ENCODE measurements at regions not wholly inside any gene's neighbourhood (a gene's known extent, or its start where the extent isn't known, plus 50 kb on each side); places are given as distances from the start of the nearest gene placed in this dataset.
A peak's percentile ranks its signal among the peaks of the same experiment; 100 is the strongest.

DNA sequence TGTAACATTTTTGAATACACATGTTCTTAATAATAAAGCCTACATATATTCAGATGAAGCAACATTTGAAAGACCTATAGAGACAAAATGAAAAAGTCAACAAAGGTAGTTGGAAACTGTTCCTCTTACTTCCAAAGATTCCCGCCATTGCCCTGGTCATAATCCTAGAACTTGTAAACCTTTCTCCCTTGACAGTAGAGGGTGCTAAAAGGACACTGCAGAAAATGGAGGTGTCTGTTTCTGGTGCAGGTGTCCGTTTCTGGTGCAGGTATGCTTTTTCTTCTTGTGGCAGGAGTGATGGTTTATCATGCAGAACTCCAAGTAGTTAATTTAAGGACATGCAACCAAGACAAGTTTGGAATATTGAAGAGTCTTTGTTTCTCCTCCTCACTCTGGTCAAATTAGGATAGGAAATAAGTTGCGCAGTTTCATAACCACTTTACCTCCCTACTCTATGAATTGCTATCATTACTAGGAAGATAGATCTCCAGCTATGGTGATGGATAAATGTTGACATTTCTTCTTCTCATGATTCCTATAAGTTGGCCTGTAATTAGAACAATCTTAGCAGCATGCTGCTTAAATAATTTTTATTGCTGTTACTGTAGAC is 56.0 kb upstream of the FAM174A start:
- DNase-seq (ENCODE audit: extremely low read depth, low read depth, low spot score): peak; percentile 5

DNA sequence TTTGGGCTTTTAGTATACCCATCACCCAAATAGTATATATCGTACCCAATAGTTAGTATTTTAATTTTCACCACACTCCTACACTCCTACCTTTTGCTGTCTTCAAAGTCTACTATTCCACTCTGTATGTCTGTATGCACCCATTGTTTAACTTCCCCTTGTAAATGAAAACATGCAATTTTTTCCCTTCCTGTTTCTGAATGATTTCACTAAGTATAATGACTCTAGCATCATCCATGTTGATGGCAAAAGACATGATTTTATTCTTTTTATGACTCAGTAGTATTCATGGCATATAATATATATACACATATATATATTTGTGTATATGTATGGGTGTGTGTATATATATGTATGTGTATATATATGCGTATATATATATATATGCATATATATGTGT is 63.1 kb upstream of the FAM174A start:
- no peak for DNase-seq (ENCODE audit: extremely low read depth, low read depth, low spot score)

DNA sequence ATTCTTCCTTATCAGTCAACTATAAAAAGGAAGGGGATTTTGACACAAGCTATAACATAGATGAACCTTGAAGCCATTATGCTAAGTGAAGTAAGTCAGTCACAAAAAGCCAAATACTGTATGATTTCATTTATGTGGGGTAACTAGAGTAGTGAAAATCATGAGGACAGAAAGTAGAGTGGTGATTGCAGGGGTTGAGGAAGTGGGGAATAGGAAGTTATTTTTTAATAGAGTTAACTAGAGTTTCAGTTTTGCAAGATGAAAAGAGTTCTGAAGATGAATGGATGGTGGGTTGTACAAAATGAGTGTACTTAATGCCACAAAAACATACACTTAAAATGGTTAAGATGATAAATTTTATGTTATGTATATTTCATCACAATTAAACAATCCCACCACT is 65.4 kb upstream of the FAM174A start:
- DNase-seq (ENCODE audit: extremely low read depth, low read depth, low spot score): no peak

DNA sequence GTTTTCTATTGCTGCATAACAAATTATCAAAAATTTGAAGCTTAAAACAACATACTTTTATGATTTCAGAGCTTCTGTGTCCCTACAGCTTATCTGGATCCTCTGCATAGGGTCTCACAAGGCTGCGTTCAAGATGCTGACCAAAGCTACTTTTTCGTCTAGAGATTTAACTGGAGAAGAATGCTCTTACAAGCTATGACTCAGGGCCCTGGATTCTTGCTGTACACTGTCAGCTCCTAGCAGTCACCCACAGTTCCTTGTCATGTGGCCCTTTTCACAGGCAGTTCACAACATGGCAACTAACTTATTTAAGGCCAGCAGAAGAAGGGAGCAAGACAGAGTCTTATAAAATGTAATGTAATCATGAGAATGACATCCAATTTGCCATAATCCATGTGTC is 70.8 kb upstream of the FAM174A start:
- no peak for DNase-seq (ENCODE audit: extremely low read depth, low read depth, low spot score)

DNA sequence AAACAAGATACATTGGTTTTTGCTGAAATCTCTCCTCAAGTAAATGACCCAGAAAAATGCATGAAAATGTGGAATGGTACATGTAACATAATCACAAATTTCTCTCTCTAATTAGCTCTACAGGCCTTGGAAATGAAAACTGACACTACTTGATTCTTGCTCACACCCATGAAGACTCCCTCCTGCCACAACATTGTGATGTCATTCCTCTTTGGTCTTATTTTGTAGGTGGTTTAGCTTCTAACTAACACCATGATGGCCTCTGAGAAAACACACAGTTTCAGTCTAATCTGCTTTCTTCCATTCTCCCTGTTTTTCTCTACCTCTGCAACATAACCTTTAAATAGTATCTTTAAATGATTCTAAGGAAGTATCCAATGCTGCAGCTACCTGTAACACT is 78.6 kb upstream of the FAM174A start:
- DNase-seq (ENCODE audit: extremely low read depth, low read depth, low spot score): no peak

DNA sequence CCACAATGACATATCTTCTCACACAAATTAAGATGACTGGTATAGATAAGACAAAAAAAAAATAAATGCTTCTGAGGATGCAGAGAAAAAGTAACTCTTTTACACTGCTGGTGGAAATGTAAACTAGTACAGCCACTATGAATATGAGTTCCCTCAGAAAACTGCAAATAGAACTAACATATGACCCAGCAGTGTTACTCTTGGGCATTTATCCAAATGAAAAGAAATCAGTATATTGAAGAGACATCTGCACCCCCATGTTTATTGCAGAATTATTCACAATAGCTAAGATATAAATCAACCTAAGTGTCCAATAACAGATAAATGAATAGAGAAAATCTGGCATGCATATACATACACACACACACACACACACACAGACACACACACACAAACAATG is 83.0 kb upstream of the FAM174A start:
- no peak for DNase-seq (ENCODE audit: extremely low read depth, low read depth, low spot score)

DNA sequence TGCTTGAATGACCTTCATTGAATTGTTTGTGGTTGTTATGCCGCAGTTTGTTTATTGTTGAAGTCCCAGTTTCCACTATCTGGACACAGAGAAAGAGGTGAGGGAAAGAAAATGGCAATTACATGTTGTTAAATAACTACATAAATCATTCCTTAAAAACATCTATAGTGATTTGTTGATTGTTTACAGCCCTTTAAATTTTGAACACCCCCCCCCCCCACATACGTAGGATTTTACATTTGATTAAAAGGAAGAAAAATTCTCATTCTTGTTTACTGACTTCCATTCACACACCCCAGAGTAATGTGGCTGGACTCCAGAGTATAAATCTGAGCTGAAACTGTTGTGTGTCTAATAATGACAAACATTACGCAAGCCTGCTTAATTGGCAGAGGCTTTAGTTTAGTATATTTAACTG is 87.1 kb upstream of the FAM174A start:
- DNase-seq (ENCODE audit: extremely low read depth, low read depth, low spot score): no peak

DNA sequence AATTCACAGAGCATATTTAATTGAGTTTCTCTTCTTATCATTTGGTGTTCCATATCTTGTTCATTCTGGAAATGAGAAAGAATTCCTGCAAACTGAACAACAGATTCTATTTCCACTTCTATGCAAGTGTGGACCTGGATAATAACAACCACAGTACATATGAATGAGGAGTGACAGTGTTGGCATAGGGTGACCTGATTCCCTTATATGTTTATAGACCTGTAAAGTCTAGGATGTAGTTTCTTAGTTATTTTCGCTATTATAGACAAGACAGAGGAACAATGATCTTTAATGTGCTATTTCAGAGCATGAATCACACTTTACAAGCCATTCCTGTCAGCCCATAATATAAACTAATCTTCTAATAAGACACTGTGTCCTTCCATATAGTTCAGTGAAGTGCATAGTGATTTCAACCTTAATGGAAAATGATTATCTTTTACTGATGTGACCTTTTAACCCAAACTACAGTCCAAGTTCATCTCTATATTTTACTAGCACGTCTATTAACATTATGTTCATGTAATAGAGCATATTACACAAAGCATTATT is 88.2 kb upstream of the FAM174A start:
- DNase-seq (ENCODE audit: extremely low read depth, low read depth, low spot score): no peak

DNA sequence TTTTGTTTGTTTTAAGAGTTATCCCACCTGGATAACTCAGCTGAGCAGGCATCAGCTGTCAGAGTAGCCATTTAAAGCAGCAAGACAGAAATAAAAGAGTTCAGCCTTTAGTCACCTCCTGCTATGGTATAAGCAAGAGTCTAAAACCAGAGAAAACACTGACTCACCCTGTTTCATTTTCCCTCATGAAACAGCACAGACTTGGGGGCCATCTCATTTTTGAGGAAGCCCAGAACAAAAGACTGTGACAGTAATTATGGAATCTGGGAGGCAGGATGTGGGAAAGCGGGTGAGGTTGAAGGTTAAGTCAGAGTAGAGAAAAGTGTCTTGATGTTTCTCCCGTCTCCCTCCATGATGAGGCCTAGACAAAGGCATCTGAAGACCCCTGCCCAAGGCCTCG is 90.2 kb upstream of the FAM174A start:
- no peak for DNase-seq (ENCODE audit: extremely low read depth, low read depth, low spot score)

DNA sequence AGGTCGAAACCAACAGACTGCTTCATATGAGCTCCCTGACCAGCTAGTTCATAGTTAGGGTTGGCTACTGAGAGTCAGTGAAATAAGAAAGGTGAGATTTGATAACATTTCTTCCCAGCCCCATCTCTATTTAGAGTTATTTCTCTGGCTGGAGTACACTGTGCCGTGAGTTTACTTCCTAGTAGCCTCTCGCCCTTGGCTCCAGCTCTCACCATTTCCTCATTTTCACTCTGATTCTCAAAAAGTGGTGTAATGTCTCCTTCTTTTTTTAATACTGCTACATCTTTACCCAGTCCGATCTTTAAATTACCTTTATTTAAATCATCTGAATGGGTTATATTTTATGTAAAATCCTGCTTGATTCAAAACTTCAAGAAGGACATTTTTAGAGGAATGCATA is 100.4 kb upstream of the FAM174A start:
- no peak for DNase-seq (ENCODE audit: extremely low read depth, low read depth, low spot score)

DNA sequence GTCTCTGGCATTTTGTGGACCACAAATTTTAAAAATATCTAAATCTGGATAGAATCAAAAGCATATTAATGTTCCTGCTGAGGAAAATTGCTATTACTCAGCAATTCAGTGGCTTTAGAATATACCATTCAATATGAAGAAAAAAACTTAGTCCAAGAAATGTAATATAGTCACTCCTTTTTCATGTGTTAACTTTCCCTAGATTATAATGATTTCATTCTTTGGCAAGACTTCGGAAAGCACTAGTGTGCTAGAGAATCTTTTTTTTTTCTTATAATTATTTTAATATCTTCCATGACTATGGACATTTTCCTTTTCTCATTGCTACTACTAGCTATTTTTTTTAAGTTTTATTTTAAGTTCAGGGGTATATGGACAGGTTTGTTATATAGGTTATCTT is 102.4 kb upstream of the FAM174A start:
- no peak for DNase-seq (ENCODE audit: extremely low read depth, low read depth, low spot score)

DNA sequence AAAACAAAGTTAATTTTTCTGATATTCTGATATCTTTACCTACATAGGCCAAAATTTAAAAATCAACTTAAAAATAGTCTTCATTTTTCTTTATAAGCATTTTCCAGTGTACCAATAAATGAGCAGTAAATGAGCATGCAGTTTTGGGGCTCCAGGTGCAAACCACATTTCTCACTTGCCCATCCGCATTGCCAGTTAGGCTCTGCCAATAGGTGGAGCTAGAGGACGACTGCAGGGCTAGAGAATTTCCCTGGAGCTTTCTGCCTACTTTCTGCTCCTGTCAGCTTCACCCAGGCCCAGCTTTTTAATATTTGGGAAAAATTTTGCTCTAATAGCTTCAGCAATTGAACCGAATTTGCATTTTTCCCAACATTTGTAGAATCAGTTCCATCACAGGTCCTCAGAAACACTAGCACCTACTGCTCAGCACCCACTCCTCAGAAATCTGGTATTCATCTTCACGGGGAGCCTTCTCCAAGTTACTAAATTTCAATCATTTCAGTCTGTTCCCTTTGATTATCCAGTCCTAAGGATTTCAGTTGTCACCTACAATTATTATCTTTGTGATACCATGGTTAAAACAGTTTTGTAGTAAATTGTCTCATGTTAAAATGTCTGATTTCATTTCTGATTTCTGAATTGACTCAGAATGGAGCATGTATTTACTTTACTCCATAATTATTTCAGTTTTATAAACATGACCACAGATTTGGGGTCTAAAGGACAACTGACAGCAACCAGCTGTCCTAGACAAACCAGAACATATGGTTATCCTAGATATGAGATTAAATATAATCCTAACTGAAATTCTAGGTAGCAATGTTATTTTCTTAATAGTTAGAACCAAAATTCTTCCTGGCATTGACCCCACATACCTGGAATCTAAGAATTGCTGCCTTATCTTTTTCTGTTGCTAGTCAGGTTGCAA is 104.6 kb upstream of the FAM174A start:
- no peak for DNase-seq (ENCODE audit: extremely low read depth, low read depth, low spot score)

DNA sequence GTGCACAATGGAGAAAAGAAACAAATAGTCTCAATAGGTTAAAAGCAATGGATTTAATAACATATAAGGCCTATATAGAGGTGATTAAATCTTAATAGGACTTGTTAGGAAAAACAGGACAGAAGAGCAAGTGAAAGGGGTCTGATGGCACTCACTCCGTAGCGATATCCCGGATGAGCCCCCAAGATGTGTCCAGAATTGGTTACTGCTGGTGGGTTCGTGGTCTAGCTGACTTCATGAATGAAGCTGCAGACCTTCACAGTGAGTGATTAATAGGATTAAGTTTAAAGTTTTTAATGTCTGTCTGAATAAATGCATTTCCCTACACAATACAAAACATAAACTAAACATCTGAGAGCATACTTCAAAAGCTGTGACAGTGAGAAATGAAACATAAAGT is 110.4 kb upstream of the FAM174A start:
- no peak for DNase-seq (ENCODE audit: extremely low read depth, low read depth, low spot score)

DNA sequence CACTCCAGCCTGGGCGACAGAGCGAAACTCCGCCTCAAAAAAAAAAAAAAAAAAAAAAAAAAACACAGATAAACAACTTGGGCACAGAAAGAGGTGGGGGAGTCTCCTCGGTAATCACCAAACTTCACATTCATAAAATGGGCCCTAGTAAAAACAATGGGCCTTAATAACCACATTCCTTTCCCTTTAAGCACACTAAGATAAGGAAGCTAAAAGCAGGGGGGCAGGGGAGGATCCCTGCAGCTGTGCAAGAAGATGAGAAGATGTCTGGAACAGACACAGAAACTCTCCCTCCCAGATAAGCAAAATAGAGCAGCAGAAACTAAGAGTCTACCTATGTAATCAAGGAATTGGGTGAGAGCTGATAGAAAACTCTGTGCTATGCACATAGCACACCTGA is 111.2 kb upstream of the FAM174A start:
- DNase-seq (ENCODE audit: extremely low read depth, low read depth, low spot score): no peak

DNA sequence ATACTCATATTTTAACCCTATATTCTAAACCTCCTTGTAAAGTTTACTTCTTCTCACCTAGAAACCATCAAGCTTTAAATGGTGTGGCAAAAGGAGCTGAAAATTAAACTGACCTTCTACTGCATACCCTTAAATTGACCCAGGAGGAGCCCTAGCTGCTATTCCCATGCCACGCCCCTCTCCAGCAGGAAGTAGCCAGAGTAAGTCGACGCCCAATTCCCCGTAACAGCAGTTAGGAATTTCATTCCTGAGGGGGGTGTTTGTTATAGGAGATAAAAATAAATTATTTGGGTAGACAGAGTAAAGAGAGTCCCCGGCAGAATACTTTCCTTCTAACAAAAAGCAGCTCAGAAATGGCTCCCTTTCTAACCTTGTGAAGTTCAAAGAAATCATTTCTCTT is 111.8 kb upstream of the FAM174A start:
- DNase-seq (ENCODE audit: extremely low read depth, low read depth, low spot score): no peak

DNA sequence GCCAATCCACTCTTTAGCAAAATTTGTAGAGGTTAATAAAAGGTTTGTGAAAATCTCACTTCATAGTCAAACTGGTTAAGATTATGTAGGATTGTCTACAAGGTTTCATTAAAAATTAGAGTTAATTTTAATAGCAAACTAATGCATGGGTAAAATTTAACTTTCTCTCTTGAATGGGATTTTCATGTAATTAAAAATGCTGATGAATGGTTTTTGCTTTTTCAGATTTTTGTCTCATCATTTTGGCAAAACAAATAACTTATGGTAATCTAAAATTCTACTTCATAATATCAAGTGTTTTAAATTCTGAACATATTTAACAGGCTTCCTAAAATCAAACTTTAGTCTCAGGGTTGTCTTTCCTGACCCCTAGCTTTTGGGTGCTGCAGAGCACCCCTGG is 113.8 kb upstream of the FAM174A start:
- DNase-seq (ENCODE audit: extremely low read depth, low read depth, low spot score): no peak

DNA sequence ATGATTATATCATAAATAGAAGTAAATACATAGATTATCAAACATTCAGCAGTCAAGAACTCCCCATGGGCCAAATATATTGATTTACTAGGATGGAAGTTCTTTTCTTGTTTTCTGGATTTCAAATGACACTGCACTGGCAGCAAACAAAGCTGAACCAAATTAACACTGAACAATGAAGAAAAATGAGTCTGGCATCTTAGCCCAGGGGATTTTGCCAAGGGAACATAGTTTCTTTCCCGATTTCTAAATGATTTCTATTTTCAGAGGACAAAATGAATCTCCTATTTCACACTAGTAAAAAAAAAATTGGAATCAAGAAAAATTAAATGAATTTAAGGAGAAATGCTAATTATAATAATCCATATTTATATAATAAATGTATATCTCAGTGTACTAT is 116.9 kb upstream of the FAM174A start:
- DNase-seq (ENCODE audit: extremely low read depth, low read depth, low spot score): no peak

DNA sequence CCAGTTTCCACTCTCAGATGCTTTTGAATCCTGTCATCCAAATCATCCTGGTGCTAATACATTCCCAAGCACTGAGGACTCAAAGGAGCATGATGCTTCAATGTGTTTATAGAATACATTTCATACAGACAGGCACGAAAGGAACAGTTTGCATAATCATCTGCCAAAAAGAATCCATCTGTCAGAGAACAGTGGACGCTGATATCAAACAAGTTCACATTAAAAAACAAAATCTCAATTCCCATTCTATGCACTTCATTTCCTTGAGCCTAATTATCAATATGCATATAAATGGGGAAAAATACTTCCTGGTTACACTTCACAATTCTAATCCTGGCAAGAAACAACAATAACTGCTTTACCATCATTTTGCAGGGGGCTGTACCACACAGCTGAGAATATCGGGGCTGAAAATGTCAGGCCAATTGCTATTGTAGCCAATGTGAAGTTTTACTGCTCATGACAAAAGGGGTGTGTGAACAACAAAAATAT is 125.5 kb upstream of the FAM174A start:
- no peak for DNase-seq (ENCODE audit: extremely low read depth, low read depth, low spot score)

DNA sequence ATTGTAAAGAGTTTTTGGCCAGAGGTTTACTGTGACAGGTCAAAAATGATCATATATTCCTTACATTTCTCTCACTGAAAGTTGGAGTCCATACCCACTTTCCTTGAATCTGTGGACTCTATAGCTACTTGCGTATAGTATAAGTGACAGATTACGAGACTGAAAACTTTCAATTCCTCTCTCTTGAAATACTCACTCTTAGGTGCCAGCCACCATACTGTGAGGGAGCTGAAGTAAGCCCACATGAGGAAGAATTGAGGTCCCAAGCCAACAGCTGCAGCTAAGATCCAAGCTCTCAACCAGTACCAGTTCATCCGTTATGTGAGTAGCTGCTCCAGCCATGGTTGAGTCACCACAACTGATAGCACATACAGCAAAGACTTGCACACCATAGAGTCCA is 128.1 kb upstream of the FAM174A start:
- DNase-seq (ENCODE audit: extremely low read depth, low read depth, low spot score): no peak

DNA sequence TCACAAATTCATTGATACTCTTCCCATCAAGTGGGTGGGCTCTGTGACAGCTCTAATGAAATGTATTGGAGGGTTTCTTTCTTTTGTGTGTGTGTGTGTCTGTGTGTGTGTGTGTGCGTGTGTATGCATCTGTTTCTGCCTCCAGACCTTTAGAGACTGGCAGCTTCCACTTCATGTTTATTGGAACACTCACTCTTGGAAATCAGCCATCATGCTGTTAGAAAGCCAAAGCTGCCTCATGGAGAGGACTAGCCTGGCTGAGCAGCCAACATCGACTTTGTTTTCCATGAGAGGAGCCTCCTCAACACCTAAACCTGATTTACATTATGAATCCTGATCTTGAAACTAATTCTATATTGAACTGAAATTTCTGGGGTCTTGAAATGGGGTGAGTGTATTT is 128.5 kb upstream of the FAM174A start:
- DNase-seq (ENCODE audit: extremely low read depth, low read depth, low spot score): no peak

DNA sequence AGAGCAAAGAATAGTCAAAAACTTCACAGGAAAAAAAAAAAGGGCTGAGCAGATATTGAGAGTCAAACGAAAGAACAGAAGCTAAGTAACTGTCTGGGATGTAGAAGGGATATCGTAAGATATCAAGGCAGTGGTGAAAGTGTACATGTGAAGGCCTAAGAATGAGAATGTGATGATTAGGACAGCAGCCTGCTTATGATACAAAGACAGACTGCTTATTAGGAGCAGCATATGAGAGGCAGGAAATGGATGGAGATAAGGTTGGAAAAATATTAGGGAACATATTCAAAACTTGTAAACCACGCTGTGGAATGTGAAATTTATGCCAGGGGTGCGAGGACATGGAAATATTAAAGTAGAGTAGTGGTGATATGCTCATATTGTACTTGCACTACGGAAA is 133.1 kb upstream of the FAM174A start:
- DNase-seq (ENCODE audit: extremely low read depth, low read depth, low spot score): no peak

DNA sequence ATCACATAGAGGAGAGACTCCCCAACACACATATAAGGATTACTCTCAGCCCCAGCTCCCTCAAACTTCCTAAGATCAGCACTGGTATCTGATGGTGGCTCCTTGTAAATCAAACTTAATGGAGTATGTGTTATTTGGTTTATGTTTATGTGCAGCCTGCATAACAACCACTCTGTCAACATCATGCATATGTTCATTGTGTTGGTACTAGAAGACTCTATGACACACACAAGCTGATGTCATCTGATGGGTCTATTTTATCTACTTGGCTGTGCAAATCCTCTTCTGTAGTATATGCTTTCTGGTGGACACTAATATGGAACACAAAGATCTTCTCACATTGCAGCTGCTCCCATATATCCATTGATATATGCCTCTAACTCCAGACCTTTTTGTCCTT is 134.0 kb upstream of the FAM174A start:
- no peak for DNase-seq (ENCODE audit: extremely low read depth, low read depth, low spot score)
